Fibroblast of villous mesenchyme (primary cell): ENCODE measurements at regions not wholly inside any gene's neighbourhood (a gene's known extent, or its start where the extent isn't known, plus 50 kb on each side); places are given as distances from the start of the nearest gene placed in this dataset.

ENCODE experiments used
- DNase-seq: peaks from one replicate; pipeline ENCODE4 v3.0.0-alpha.2; 2010; ENCODE audit warnings: low read depth
- H3K4me3 ChIP-seq: 2 replicates; pipeline ENCODE4 v1.5.1; 2011; ENCODE audit warnings: low read depth, mild to moderate bottlenecking, low read length
- TF ChIP-seq, protein P1 (sequence below): IDR thresholded peaks from 2 replicates; pipeline ENCODE4 v1.5.1; 2012; ENCODE audit warnings: low read depth, mild to moderate bottlenecking, low read length; ENCODE audit not compliant: insufficient read depth

DNA sequence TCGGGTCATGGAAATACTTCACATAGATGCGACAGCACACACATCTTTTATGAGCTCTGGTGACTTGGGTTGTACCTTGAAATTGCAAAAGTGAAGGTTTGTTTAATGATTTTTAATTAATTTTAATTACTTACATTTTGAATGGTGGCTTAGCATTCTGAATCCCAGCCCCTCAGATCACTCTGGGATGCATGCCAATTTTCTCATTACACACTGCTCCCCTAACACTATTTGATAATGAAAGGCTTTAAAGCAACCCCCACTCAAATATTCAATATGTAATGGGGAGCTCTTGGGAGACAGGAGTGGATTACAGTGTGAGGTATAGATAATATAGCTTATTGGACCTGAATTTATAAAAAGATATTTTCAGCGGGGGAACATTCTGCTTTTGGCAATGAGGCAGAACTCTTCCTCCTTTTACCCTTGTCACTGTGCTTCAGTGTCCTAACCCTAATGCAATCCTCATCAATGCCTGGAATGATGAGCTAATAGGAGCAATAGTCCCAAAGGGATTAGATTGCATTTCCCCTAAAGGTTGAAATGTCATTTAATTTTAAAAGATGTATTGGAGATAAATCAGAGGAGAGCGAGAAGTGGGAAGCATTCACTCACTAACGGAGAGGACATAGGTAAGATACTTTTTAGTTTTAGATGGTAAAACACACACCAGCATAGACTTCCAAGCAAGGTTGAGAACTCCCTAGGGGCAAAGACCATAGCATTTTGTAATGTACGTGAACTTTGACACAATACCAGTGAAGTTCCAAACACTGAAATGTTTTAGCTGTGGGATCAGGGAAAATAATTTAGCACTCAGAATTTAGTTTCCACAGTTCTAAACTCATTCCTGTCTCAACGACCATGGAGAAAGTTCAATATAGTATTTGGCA is 384.1 kb upstream of the PLXNA2 start:
- TF ChIP-seq, protein P1, sequence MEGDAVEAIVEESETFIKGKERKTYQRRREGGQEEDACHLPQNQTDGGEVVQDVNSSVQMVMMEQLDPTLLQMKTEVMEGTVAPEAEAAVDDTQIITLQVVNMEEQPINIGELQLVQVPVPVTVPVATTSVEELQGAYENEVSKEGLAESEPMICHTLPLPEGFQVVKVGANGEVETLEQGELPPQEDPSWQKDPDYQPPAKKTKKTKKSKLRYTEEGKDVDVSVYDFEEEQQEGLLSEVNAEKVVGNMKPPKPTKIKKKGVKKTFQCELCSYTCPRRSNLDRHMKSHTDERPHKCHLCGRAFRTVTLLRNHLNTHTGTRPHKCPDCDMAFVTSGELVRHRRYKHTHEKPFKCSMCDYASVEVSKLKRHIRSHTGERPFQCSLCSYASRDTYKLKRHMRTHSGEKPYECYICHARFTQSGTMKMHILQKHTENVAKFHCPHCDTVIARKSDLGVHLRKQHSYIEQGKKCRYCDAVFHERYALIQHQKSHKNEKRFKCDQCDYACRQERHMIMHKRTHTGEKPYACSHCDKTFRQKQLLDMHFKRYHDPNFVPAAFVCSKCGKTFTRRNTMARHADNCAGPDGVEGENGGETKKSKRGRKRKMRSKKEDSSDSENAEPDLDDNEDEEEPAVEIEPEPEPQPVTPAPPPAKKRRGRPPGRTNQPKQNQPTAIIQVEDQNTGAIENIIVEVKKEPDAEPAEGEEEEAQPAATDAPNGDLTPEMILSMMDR: no peak

GRCh38 chr1:208631092-208631491 is 386.9 kb upstream of the PLXNA2 start:
- TF ChIP-seq, protein P1: no peak
- no peak for DNase-seq
- no peak overlapping the region for H3K4me3 ChIP-seq

More for the DNA sequence above, 384.1 kb upstream of the PLXNA2 start:
- H3K4me3 ChIP-seq: no peak overlapping the region
- DNase-seq: no peak

GRCh38 chr1:208631506-208631905 is 387.3 kb upstream of the PLXNA2 start:
- H3K4me3 ChIP-seq: no peak overlapping the region
- TF ChIP-seq, protein P1: no peak
- no peak for DNase-seq

- H3K4me3 ChIP-seq: no peak overlapping the region
- TF ChIP-seq, protein P1: no peak
- no peak for DNase-seq
Observed at GRCh38 chr1:208634346-208635140, 390.4 kb upstream of the PLXNA2 start.

DNA sequence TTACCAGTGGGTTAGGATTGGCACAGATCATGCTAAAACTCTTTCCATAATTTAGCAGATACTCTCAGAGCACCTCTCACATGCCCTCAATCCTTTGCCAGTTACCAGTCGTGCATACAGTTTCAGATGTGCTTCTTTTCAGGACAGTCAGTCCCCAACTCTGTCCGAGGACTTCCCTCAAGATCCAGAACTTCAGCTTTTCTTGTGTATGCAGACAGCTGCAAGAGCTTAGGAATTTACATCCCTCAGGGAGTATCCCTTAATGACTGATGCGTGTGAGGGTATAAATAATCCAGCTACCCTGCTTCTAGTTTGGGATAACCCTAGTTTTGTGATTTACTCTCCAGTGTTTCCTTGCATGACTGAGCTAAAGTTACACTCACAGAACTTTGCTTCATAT is 393.0 kb upstream of the PLXNA2 start:
- DNase-seq: no peak
- H3K4me3 ChIP-seq: no peak overlapping the region

DNA sequence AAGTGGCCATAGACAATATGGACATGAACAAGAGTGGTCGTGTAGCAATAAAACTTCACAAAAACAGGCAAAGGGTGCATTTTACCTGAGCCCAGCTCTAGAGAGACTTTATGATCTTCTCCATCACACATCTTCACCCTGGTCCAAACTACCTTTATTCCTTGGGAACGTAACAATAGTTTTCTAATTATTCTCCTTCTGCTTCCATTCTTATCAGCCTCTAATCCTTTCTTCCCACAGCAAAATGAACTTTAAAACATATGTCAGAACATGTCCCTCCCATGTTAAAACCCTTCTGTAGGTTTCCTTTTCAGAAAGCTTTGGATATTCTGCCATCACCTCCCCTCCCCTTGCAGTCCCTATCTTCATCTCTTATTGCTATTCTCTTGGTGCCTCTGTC is 395.2 kb upstream of the PLXNA2 start:
- DNase-seq: no peak
- TF ChIP-seq, protein P1: no peak
- no peak overlapping the region for H3K4me3 ChIP-seq

More for the DNA sequence above, 393.0 kb upstream of the PLXNA2 start:
- TF ChIP-seq, protein P1: no peak
